SH-SY5Y (cell line): ENCODE measurements at regions not wholly inside any gene's neighbourhood (a gene's known extent, or its start where the extent isn't known, plus 50 kb on each side); places are given as distances from the start of the nearest gene placed in this dataset.
A peak's percentile ranks its signal among the peaks of the same experiment; 100 is the strongest.

Experiments used
- GATA2 ChIP-seq: IDR thresholded peaks from 2 replicates; pipeline ENCODE4 v1.6.1; 2011; ENCODE audit warnings: mild to moderate bottlenecking, low read depth, low read length
- GATA3 ChIP-seq: IDR thresholded peaks from 2 replicates; pipeline ENCODE4 v1.6.1; 2011; ENCODE audit warnings: low read depth, mild to moderate bottlenecking, low read length, moderate library complexity

- no peak for TF ChIP-seq GATA3
- TF ChIP-seq GATA2 = no peak
Observed at GRCh38 chr6:48818052-48818412, 645.0 kb downstream of the MMUT start.

GRCh38 chr6:48817333-48818051, 645.6 kb downstream of the MMUT start:
- TF ChIP-seq GATA3 (no peak), GATA2 (no peak)

- no peak for TF ChIP-seq GATA3
- TF ChIP-seq GATA2 = no peak
Observed at GRCh38 chr6:48814957-48815356, 648.1 kb downstream of the MMUT start.

- no peak for TF ChIP-seq GATA2
- TF ChIP-seq GATA3 = no peak
Observed at GRCh38 chr6:48813836-48814235, 649.2 kb downstream of the MMUT start.

DNA sequence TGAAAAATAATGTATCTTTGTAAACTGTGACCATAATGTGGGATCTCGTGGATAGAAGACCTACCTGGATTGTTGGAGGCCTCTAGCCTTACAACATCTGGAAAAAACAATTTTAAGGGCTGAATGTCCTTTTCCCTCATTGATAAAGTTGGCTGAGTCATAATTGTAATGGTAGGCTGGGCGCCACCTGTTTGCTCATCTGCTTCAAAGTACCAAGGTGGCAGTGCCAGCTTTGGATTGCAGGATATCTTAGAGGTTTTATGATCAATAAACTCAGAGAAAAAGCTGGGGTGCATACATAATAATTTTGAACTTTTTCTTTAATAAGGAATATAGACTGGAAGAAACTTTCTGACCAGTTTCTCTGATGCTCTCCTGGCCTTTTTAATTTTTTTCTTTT, 653.4 kb downstream of the MMUT start:
- TF ChIP-seq GATA2 = no peak
- TF ChIP-seq GATA3 = no peak

DNA sequence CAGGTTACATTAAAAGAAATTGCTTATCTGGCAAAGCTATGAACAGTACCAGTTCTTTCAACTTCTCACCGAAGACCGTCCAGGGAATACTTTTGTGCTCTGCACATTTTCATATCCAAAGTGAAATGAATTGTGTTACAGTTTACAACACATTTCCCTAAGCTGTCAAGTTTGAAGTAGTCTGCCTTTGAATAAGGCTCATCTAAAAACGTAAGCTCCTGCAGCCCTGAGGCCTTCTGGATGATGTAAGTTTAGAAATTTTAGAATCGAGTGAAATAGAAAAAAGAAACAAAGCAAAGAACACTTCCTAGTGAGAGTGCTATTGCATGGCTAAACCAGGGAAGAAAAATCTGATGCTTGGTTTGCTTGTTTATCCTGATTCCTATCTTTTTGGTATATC, 653.8 kb downstream of the MMUT start:
- TF ChIP-seq GATA2 = no peak
- no peak for TF ChIP-seq GATA3

GRCh38 chr6:48798296-48798695, 664.8 kb downstream of the MMUT start:
- TF ChIP-seq GATA3 (no peak), GATA2 (no peak)

GRCh38 chr6:48782225-48782624, 671.2 kb upstream of the PTCHD4 start:
- TF ChIP-seq GATA3 (no peak), GATA2 (no peak)

GRCh38 chr6:48777411-48777810, 666.4 kb upstream of the PTCHD4 start:
- TF ChIP-seq GATA3 (no peak), GATA2 (no peak)

- TF ChIP-seq GATA3 (no peak), GATA2 (no peak)
Observed at GRCh38 chr6:48775157-48775556, 664.2 kb upstream of the PTCHD4 start.

DNA sequence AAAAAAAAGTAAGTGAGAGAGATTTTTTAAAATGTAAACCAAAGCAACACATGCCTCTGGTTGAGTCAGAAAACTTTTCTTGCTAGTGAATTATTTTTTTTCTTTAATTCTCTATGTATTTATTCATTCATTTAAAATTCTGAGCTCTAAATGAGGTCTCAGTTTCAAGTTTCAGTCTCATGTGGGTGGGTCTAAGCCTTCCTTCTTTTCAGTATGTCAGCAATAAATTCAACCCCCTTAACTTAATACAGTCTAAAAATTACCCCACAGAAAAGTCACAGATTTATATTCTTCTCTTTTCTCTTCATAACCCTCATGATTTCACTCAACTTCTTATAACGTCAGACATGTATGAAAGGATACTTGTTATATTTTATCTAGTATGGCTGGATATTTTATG, 663.3 kb upstream of the PTCHD4 start:
- TF ChIP-seq GATA2 = no peak

DNA sequence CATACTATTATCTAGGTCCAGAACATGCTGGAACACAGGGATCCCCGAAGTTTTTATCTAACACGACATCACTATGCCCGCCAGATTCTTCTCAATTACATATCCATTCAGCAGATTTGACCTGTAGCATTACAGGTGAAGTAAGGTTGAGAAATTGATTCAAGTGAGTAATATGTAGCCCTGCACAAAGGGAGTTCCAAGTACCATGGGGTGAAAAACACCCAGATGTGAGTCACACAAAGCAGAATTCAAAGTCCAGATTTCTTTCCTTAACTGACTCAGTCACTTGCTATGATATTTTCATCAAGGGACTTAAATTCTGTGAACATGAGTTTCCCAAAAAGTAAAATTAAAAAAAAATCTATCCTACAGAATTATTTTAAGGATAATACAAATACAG, 655.4 kb upstream of the PTCHD4 start:
- no peak for TF ChIP-seq GATA3
- TF ChIP-seq GATA2 = no peak

DNA sequence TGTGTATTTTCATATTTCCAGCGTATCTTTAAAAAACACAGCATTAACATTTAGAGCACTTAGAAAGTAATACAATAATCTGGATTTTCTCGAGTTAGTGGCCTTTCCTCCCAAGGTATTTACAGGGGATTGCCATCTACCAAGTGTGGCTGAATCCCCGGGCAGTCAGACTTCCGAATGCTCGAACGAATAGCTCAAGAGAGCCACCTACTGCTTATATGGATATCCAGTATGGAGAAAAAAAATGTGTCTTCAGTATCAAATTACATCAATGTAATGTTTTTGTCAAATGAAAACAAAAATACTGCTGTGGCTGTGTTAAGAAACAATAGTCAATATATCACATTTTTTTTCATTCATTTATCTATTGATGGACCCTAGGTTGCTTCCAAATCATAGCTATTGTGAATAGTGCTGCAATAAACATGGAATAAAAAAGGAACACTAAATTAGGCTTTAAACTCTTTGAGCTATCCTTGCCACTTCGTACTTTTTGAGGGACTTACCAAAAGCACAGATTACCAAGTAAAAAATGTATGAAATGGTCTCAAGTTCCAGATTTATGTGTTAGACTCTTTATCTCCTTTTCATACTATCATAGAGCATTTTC, 654.5 kb upstream of the PTCHD4 start:
- TF ChIP-seq GATA2 (no peak), GATA3 (no peak)

- TF ChIP-seq GATA2 = peak; percentile 7; the same call in 1 of the 2 replicates
- peak; percentile 44 for TF ChIP-seq GATA3
Observed at GRCh38 chr6:48764286-48765044, 653.5 kb upstream of the PTCHD4 start.

DNA sequence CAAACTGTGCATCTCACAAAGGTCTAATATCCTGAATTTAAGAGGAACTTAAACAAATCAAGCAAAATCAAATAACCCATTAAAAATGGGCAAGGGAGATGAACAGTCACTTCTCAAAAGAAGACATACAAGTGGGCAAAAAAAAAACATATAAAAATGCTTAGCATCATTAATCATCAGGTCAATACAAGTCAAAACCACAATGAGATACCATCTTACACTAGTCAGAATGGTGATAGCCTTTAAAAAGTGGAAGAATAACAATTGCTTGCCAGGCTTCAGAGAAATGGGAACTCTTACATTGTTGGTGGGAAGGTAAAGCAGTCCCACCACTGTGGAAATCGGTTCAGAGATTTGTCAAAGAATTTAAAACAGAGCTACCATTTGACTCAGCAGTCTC, 646.7 kb upstream of the PTCHD4 start:
- TF ChIP-seq GATA2 = no peak
